Heart left ventricle (tissue), 13 donors: ENCODE measurements at regions not wholly inside any gene's neighbourhood (a gene's known extent, or its start where the extent isn't known, plus 50 kb on each side); places are given as distances from the start of the nearest gene placed in this dataset.

Source experiments
- CTCF ChIP-seq, 12 donors: fragments of 200-600 bp; sonication (generic) in 4 of 12; IDR thresholded peaks; one replicate each; pipeline versions ENCODE4 v1.5.0 to v1.8.0; 2018 to 2022; ENCODE audit warnings: antibody characterized with exemption in 12 of 12, mild to moderate bottlenecking in 5 of 12
- POLR2A ChIP-seq, 2 donors: fragments of 450-650 bp; IDR thresholded peaks; one replicate each; pipeline ENCODE4 v1.6.1; 2017; ENCODE audit warnings: antibody characterized with exemption in 2 of 2, mild to moderate bottlenecking in 2 of 2, moderate library complexity in 2 of 2
- donor health status: ischemic (EF 13 %, LVEDD 7.1; RV severe dilation, severe dysfunction).
- donor health status: DM: no; HTN: yes; CAD: no.
- donor health status: DM: no; HTN: no; CAD: no.
- donor health status: ischemic (EF 25% LVEDD 6.9; RV normal size, moderate dysfunction).
- donor health status: ischemic (EF 25% LVEDD 5.7; RV mildly dilated, moderate dysfunction).
- donor health status: ischemic (EF 35%, LVEDD 5.7; RV mildly dilated, moderate dysfunction).
- donor health status: nonischemic (EF 11% LVEDD 7.7; RV severe dilation, severe dysfunction).
- donor health status: DM: yes; HTN: yes; CAD: no.
- donor health status: PGD.
- donor health status: ischemic (EF 29% LVEDD 5.4; RV normal size, mild dysfunction).
- donor health status: nonischemic (EF 23%, LVEDD 6.1; RV moderate dilation, normal function).

DNA sequence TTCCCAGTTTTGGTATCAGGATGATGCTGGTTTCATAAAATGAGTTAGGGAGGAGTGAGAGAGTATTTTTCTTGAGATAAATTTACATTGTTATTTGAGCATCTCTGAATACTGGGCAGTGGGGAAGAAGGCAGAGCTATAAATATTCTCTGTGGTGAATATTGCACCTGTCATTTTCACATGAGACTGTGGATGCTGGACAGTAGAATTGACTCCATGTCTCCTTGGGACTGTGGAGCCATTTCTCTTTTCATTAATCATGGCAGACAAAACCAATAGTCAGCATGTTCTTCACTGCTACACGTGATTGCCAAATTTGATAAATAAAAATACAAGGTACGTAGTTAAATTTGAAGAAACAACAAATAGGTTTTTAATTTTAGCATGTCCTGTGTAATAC, 81.2 kb upstream of the PHACTR1 start:
- no peak for TF ChIP-seq CTCF (IDR thresholded peaks at IDR 0.05)
- TF ChIP-seq POLR2A (IDR thresholded peaks at IDR 0.05): no peak
